SK-N-SH treated with all-trans-retinoic acid at 6 μM for 48 hours (cell line): ENCODE measurements at regions not wholly inside any gene's neighbourhood (a gene's known extent, or its start where the extent isn't known, plus 50 kb on each side); places are given as distances from the start of the nearest gene placed in this dataset.

Source experiments
- ATAC-seq: fragments of 200-7000 bp; cut with Tn5 transposase; 3 replicates; pipeline ENCODE4 v1.9.1; 2020; ENCODE audit warnings: mild to moderate bottlenecking, moderate library complexity
- ARNTL ChIP-seq: fragments of 450-650 bp; formaldehyde crosslinking; IDR thresholded peaks from 2 replicates; pipeline ENCODE4 v1.5.0; 2020; ENCODE audit warnings: low read depth, mild to moderate bottlenecking, moderate library complexity, borderline replicate concordance
- BACH2 ChIP-seq: fragments of 250-450 bp; sonication (Bioruptor Pico); IDR thresholded peaks from 2 replicates; pipeline ENCODE4 v1.9.0; 2021; ENCODE audit warnings: mild to moderate bottlenecking, borderline replicate concordance
- CREB5 ChIP-seq: fragments of 250-450 bp; sonication (Bioruptor Pico); IDR thresholded peaks from 2 replicates; pipeline ENCODE4 v1.5.1; 2020; ENCODE audit warnings: low read depth, mild to moderate bottlenecking, moderate library complexity
- CSDC2 ChIP-seq: fragments of 250-450 bp; sonication (Bioruptor Pico); IDR thresholded peaks from 2 replicates; pipeline ENCODE4 v1.5.0; 2020; ENCODE audit warnings: mild to moderate bottlenecking, moderate library complexity
- CSRNP3 ChIP-seq: fragments of 250-450 bp; sonication (Bioruptor Pico); IDR thresholded peaks from 2 replicates; pipeline ENCODE4 v1.5.1; 2021; ENCODE audit warnings: mild to moderate bottlenecking, moderate library complexity
- ESRRG ChIP-seq: fragments of 250-450 bp; sonication (Bioruptor Pico); IDR thresholded peaks from 2 replicates; pipeline ENCODE4 v1.6.1; 2021; ENCODE audit warnings: mild to moderate bottlenecking
- ISL1 ChIP-seq: fragments of 250-450 bp; sonication (Bioruptor Pico); IDR thresholded peaks from 2 replicates; pipeline ENCODE4 v2.1.2; 2022; ENCODE audit warnings: mild to moderate bottlenecking, moderate library complexity
- OSR1 ChIP-seq: fragments of 250-450 bp; sonication (Bioruptor Pico); IDR thresholded peaks from 2 replicates; pipeline ENCODE4 v1.8.0; 2022; ENCODE audit warnings: moderate library complexity, mild to moderate bottlenecking, inconsistent platforms
- PATZ1 ChIP-seq: fragments of 250-450 bp; sonication (Bioruptor Pico); IDR thresholded peaks from 2 replicates; pipeline ENCODE4 v1.8.0; 2020; ENCODE audit warnings: mild to moderate bottlenecking, moderate library complexity, borderline replicate concordance
- POU6F1 ChIP-seq: fragments of 250-450 bp; sonication (Bioruptor Pico); IDR thresholded peaks from 2 replicates; pipeline ENCODE4 v1.8.0; 2021; ENCODE audit warnings: low read depth, mild to moderate bottlenecking, moderate library complexity, borderline replicate concordance
- PPARA ChIP-seq: fragments of 250-450 bp; sonication (Bioruptor Pico); IDR thresholded peaks from 2 replicates; pipeline ENCODE4 v1.5.0; 2020; ENCODE audit warnings: mild to moderate bottlenecking, borderline replicate concordance
- RARB ChIP-seq: fragments of 250-450 bp; sonication (Bioruptor Pico); IDR thresholded peaks from 2 replicates; pipeline ENCODE4 v1.8.0; 2021; ENCODE audit warnings: mild to moderate bottlenecking, moderate library complexity
- SNAI2 ChIP-seq: fragments of 250-450 bp; sonication (Bioruptor Pico); IDR thresholded peaks from 2 replicates; pipeline ENCODE4 v1.5.0; 2020; ENCODE audit warnings: mild to moderate bottlenecking, moderate library complexity
- TCF4 ChIP-seq: fragments of 250-450 bp; sonication (Bioruptor Pico); IDR thresholded peaks from 2 replicates; pipeline ENCODE4 v1.8.0; 2021; ENCODE audit warnings: mild to moderate bottlenecking, moderate library complexity, borderline replicate concordance
- TOX ChIP-seq: fragments of 250-450 bp; sonication (Bioruptor Pico); IDR thresholded peaks from 2 replicates; pipeline ENCODE4 v1.8.0; 2021; ENCODE audit warnings: mild to moderate bottlenecking, moderate library complexity, borderline replicate concordance
- TSHZ2 ChIP-seq: fragments of 250-450 bp; sonication (Bioruptor Pico); IDR thresholded peaks from 2 replicates; pipeline ENCODE4 v1.5.0; 2020; ENCODE audit warnings: mild to moderate bottlenecking, moderate library complexity
- ZC3H10 ChIP-seq: fragments of 250-450 bp; sonication (Bioruptor Pico); IDR thresholded peaks from 2 replicates; pipeline ENCODE4 v1.5.1; 2021; ENCODE audit warnings: mild to moderate bottlenecking, moderate library complexity
- ZFP30 ChIP-seq: fragments of 450-650 bp; formaldehyde crosslinking; IDR thresholded peaks from 2 replicates; pipeline ENCODE4 v1.5.0; 2022; ENCODE audit warnings: mild to moderate bottlenecking, moderate library complexity
- ZNF565 ChIP-seq: fragments of 450-650 bp; formaldehyde crosslinking; conservative IDR thresholded peaks from 2 replicates; pipeline ENCODE4 v1.5.0; 2020; ENCODE audit warnings: low read depth, mild to moderate bottlenecking, moderate library complexity
- ZNF70 ChIP-seq: fragments of 450-650 bp; formaldehyde crosslinking; IDR thresholded peaks from 2 replicates; pipeline ENCODE4 v1.5.0; 2020; ENCODE audit warnings: mild to moderate bottlenecking, moderate library complexity
- ZNF8 ChIP-seq: fragments of 450-650 bp; formaldehyde crosslinking; IDR thresholded peaks from 2 replicates; pipeline ENCODE4 v1.5.0; 2020; ENCODE audit warnings: mild to moderate bottlenecking, moderate library complexity

GRCh38 chr5:84885485-84886258, 501.0 kb upstream of the EDIL3 start:
- TF ChIP-seq CSDC2 (no peak), ZFP30 (CRISPR knock-in tag) (no peak), ARNTL (CRISPR knock-in tag) (no peak), OSR1 (no peak), ISL1 (no peak), TOX (CRISPR knock-in tag) (no peak), TSHZ2 (no peak), SNAI2 (CRISPR knock-in tag) (no peak), ZC3H10 (CRISPR knock-in tag) (no peak), ZNF70 (CRISPR knock-in tag) (no peak)
- ATAC-seq, result no peak

- ATAC-seq, result no peak
- TF ChIP-seq ZNF565 (CRISPR knock-in tag), result no peak
- no peak for TF ChIP-seq TCF4
- no peak for TF ChIP-seq RARB (CRISPR knock-in tag)
- no peak for TF ChIP-seq ISL1
- no peak for TF ChIP-seq CSRNP3 (CRISPR knock-in tag)
- TF ChIP-seq SNAI2 (CRISPR knock-in tag), result no peak
- no peak for TF ChIP-seq ARNTL (CRISPR knock-in tag)
- no peak for TF ChIP-seq BACH2
- TF ChIP-seq POU6F1, result no peak
- TF ChIP-seq ZNF70 (CRISPR knock-in tag), result no peak
- no peak for TF ChIP-seq ESRRG (CRISPR knock-in tag)
- TF ChIP-seq TSHZ2, result no peak
- no peak for TF ChIP-seq ZNF8
- TF ChIP-seq PPARA, result no peak
- TF ChIP-seq OSR1, result no peak
- TF ChIP-seq PATZ1 (CRISPR knock-in tag), result no peak
- no peak for TF ChIP-seq ZFP30 (CRISPR knock-in tag)
- no peak for TF ChIP-seq CREB5
- TF ChIP-seq, all 23 proteins: peak for 0
These were observed 497.1 kb upstream of the EDIL3 start for GRCh38 chr5:84881737-84882136.
